NCI-H1417 (cell line): ENCODE measurements at regions not wholly inside any gene's neighbourhood (a gene's known extent, or its start where the extent isn't known, plus 50 kb on each side); places are given as distances from the start of the nearest gene placed in this dataset.

Experiments used
- DNase-seq, 3 experiments: peaks; one replicate each; lab custom pipeline; 2025; lab: John Stamatoyannopoulos, UW

DNA sequence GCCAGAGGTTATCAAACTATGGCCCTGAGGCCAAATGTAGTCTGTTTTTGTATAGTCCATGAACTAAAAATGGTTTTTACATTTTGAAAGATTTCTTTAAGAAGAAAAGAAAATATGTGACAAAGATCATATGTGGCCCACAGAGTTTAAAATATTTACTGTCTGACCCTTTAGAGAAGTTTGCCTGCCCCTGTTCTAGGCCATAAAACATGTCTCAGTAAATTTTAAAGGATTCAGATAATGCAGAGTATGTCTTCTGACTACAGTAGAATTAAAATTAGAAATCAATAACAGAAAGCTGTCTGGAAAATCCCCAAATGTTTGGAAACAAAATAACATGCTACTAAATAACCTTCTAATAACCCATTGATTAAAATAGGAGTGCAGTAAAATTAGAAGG is 86.3 kb downstream of the KCNRG start:
- DNase-seq, result no peak

GRCh38 chr13:50104493-50104892 is 89.2 kb downstream of the KCNRG start:
- no peak for DNase-seq

DNA sequence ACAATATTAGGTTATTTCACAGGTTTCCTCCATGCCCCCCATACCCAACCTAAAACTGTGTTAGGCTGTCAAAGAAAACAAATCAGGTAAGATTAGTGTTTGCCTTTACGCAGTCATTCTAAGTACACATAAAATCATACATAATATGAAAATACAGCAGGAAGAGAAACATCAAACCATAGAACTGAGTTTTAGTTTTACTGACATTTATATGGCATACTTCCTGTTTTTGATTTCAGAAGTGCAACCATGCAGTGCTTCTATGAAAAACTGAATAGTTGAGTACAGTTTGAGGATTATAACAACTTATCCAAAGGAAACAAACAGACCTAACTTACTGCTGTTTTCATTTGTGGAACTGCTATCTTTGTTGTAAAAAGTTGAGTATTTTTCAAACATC is 91.3 kb downstream of the KCNRG start:
- DNase-seq, result no peak

DNA sequence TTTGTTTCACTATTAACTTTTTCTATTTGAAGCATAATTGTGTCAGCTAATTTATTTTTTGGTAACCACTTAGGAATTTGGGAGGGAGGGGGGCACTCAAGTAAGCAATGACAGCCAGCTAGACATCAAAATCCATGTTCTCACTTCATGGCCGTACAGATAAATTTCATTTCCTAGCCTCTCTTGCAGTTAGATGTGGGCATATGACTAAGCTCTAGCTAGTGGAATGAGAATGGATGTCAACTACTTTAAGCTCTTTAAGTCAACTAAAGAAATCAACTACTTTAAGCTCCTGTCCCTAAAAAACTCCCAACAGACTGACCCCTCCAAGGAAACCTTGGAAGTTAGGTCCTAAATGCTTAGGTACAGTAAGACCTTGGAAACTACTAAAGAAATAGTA is 92.0 kb downstream of the KCNRG start:
- DNase-seq, result no peak

GRCh38 chr13:50114961-50115360 is 99.7 kb downstream of the KCNRG start:
- DNase-seq, result no peak

DNA sequence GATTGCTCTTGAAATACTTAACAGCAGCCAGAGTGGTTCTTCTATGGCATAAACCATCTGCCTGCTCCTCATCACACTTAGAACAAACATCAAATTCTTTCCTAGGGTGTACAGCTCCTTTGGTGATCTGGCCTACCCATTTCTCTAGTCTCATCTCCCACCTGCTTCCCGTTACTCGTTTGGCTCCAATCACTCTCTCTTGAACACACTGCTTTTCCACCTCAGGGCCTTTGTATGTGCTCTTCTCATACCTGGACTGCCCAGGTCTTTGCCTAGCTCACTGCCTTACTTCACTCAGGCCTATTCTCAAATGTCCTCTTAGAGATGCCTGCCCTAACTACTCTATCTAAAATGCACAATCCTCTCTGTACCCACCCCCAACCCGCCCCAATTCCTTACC is 100.5 kb downstream of the KCNRG start:
- DNase-seq, result peak in 1 of 3 experiments; percentile 26

DNA sequence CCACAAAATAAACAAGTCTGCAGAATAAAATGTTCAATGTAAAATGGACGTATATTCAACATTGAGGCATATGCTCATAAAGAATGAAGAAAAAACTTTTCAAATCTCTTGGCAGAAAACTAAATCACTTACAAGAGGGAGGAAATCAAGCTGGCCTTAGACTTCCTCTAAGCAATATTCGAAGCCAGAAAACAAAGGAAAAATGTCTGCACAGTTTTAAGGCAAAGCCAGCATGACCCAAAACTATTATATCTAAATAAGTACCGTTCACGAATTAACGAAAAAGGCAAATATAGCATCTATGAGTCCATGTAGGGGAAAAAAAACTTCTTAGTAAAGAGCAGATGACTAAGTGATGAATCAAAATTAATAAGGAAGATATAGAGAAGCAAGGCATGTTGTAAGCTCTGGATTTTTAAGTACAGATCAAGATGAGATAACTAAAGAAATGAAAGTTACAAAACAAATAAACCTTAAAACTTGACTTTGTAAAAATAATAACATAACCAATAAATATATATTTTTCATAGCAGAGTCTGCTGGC is 101.3 kb downstream of the KCNRG start:
- DNase-seq, result no peak

DNA sequence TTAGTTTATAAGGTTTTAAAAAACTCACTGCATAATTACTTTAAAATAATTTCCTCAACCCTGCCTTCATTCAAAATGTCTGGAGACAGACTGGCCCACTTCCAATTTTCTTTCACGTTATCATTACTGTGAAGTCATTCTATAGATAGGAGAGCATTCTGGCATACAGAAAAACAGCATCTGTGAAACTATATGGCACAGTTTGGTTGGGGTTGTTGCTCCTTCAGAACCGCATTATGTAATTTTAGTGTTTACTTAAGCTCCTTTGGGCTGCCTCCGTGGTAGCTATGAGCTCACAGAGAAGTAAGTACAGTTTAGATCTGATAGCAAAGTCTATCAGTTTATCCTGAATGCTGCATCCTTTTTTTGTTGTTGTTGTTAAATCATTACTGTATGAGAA is 104.3 kb downstream of the KCNRG start:
- DNase-seq, result peak in 1 of 3 experiments; percentile 42

DNA sequence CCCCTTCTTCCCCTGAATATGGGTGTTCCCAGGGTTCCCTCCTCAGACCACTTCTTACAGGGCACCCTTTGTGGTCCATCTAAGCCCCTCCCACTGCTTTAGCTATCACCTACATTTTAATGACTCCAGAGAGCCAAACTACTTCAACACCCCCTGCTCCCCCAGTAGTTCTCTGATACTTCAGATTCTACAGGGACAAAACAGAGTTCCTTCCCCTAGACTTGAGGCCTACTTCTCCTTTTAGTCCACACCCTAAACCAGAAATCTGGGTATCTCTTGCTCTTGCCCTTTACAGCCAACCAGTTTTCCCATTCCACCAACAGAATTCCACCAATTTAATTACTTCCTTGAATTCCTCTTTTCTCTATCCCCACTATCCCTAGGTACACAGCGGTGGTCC is 107.2 kb downstream of the KCNRG start:
- DNase-seq, result peak in 2 of 3 experiments; percentile 21 to 54

DNA sequence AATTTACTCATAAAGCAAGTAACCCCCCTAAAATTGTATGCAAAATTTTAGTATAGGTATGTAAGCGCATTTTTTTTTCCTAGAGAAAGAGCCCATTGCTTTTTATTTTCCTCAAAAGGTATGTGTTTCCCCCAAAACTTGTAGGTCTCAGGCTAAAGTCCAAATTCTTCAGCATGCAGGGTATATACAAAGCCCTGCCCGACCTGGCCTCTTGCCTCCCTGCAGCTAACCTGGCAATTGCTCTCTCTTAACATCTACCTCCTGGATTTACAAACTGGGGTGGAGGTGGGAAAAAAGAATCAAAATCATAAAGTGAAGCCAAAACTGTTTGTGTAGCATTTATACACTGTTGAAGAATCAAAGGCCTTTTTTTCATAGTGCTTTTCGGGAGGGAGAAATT is 107.8 kb downstream of the KCNRG start:
- DNase-seq, result peak in 1 of 3 experiments; percentile 73

GRCh38 chr13:50123515-50123861 is 108.2 kb downstream of the KCNRG start:
- DNase-seq, result no peak

- peak; percentile 74 to 100 (median 99) for DNase-seq
These were observed 108.8 kb downstream of the KCNRG start for GRCh38 chr13:50123862-50124535.

GRCh38 chr13:50124536-50125303 is 109.5 kb downstream of the KCNRG start:
- peak in 2 of 3 experiments; percentile 91 to 99 for DNase-seq

DNA sequence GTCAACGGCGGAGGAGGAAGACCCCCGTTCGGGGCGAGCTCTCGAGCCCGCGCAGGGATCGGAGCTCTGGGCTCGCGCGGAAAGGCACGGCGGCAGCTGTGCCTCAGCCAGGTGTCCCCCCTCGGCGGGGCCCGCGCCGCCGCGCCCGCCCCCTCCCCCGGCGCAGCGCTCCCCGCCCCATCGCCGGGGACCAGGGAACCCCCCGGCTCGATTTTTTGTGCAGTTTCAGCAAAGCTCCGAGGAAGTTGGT is 110.0 kb downstream of the KCNRG start:
- DNase-seq, result no peak

DNA sequence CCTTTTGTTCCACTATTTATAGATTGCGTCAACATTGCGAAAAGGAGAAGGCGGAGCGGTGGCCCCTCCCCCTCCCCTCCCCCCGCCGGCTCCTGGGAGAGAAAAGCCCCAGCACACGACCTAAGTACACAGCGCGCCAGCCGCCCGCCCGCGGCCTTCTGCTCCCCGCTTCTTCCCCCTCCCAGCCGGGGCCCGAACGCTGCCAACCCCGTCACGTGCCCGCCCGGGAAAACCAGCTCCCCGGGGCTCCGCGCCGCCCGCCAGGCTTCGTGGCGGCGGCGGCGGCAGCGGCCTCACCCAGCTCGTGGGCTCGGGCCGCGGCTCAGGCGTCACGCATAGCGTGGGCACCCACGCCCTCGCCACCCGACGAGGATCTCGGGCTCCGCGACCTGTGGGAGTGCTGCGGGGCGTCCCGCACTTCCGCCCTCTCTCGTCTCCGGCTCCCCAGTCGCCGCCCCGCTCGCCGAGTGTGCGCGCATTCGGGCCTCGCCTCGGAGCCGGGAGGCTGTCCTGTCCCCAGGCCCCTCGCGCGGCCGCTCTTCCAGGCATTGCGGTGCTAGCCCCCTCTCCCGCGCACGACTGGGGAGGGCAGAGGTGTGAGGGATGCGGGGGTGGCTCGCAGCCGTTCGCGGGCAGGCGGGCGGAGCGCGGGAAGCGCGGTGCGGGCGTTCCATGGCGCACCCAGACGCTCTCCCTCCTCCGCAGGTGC is 110.5 kb downstream of the KCNRG start:
- DNase-seq, result peak; percentile 93 to 99 (median 99)

DNA sequence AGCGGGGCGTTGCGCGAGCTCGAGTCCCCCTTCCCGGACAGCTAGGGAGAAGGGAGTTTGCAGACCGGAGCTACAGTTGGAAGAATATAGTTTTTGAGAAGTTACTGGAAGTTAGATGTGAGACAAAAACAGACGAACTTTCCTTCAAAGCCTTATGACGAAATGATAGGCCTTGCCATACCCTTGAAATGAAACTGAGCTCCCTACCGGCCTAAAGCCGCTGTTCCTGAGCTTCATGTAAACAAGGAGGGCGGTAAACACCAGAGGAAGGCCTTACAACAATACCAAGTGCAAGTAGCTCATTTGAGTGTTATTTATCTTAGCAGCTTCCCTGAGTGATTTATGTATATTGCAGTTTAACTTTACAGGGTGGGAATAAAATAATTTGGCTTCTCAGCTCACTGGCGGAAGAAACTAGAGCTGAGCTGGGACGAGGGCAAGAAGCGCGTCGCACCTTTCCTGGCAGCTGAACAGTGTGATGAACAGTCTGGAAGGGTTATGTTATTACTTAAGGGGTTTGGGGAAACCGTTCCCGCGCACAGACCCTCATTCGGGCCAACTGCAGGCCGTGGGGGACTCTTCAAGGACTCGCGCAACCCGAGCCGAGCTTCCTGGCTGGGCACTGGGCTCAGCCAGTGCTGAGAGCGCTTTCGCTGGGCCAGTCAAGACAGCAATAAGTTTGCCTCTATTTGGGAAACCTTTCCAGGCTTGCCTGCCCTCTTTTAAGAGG is 111.2 kb downstream of the KCNRG start:
- peak; percentile 41 to 95 (median 93) for DNase-seq

DNA sequence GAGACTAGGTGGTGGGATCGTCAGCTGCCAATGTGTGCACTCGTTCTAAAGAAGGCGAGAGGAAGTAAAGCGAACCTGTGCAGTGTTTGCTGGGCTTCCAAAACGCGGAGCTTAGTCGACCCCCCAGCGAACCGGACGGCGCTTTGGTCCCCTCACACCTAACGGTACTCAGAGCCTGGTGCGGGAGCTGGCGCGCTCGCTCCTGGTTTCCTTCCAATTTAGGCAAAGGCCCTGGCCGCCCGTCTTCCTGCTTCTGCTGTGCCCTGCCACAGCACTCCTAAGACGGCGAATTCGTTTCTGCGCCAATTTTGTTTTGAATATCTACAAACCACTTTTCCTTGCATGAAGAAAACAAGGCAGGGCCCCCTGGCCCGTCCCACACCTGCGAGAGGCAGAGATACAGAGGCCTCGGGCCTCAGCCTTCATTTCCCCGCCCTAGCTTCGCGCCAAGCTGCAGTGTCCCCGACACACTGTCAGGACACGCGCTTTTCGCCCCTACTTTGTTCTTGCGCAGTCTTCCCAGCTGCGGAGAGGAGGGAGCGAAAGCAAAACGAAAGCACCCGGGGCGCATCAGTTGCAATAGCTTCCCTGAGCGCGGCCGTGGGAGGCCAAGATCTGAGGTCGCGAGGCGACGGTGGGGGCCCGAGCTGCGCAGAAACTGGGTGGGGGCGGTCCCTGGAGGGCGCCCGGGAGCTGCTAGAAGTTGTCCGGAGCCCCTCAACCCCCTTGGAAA is 111.9 kb downstream of the KCNRG start:
- no peak for DNase-seq

- DNase-seq, result no peak
These were observed 112.6 kb downstream of the KCNRG start for GRCh38 chr13:50127726-50128291.

GRCh38 chr13:50128428-50128931 is 113.2 kb downstream of the KCNRG start:
- no peak for DNase-seq

DNA sequence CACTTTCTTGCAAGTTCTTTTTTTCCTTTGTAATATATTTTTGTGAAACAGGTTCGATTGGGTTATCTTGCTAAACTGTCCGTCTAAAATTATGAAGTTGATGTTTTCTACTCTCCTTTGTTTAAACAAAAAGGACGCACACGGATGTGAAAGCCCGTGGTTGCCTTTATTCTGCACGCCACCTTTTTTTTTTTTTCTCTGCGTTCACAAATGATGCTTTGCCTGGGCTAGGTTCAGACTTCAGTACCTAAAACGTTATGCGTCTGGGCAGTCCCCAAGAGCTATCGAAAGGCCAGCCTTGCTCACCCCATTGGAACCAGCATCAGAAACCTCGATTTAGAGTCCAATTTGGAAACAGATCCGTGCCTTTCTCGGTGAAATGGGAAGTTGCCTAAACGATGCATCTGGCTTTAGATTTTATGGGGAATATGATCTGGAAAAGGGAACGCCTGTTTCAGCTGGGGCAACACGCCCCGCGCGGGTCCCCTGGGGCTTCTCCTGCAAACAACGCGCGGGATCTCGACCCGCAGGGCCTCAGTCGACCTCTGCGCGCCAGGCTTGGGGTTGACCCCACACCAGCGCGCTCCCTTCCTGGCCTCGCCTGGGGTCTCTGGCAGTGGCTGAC is 113.9 kb downstream of the KCNRG start:
- DNase-seq, result no peak

DNA sequence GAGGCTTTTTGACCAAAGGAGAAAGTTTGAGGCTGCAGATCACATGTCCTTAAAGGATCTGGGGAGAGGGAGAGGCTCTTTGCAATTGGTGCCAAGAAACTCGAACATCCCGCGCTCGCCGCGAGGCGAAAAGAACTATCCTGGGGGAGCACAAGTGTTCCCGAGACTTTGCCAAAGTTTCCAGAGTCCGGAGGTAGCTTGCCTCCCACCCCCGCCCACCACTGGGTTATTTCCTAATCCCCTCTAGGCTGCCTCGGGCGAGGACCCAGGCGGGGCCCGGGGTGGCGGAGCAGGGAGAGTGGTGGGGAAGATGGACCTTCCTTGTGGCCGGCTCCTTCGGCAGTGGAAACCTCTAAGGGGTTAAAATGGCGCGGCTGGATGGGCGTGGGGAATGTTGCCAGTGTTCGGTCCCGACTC is 114.5 kb downstream of the KCNRG start:
- DNase-seq, result no peak
